HEK293T (cell line): ENCODE measurements at regions not wholly inside any gene's neighbourhood (a gene's known extent, or its start where the extent isn't known, plus 50 kb on each side); places are given as distances from the start of the nearest gene placed in this dataset.

Experiments
- FOXA1 ChIP-seq: fragments of 450-650 bp; IDR thresholded peaks from 2 replicates; pipeline ENCODE4 v1.6.1; 2016; ENCODE audit warnings: mild to moderate bottlenecking
- FOXK2 ChIP-seq: fragments of 450-650 bp; IDR thresholded peaks from 2 replicates; pipeline ENCODE4 v1.6.1; 2016; ENCODE audit warnings: mild to moderate bottlenecking
- FOXM1 ChIP-seq: fragments of 450-650 bp; IDR thresholded peaks from 2 replicates; pipeline ENCODE4 v1.6.1; 2017; ENCODE audit warnings: mild to moderate bottlenecking, borderline replicate concordance
- HDGF ChIP-seq: fragments of 450-650 bp; IDR thresholded peaks from 2 replicates; pipeline ENCODE4 v1.6.1; 2017; ENCODE audit warnings: antibody characterized with exemption, borderline replicate concordance
- L3MBTL2 ChIP-seq: fragments of 450-650 bp; conservative IDR thresholded peaks from 2 replicates; pipeline ENCODE4 v1.6.1; 2016; ENCODE audit warnings: mild to moderate bottlenecking
- NFRKB ChIP-seq: fragments of 450-650 bp; IDR thresholded peaks from 2 replicates; pipeline ENCODE4 v1.6.1; 2016; ENCODE audit warnings: mild to moderate bottlenecking, moderate library complexity
- SP1 ChIP-seq: fragments of 450-650 bp; IDR thresholded peaks from 2 replicates; pipeline ENCODE4 v1.6.1; 2017
- SUZ12 ChIP-seq: fragments of 450-650 bp; IDR thresholded peaks from 2 replicates; pipeline ENCODE4 v1.6.1; 2016; ENCODE audit warnings: mild to moderate bottlenecking
- TARDBP ChIP-seq: fragments of 450-650 bp; IDR thresholded peaks from 2 replicates; pipeline ENCODE4 v1.6.1; 2016

- TF ChIP-seq FOXM1: no peak
- TF ChIP-seq SUZ12: no peak
- no peak for TF ChIP-seq HDGF
- no peak for TF ChIP-seq L3MBTL2
- no peak for TF ChIP-seq FOXK2
- TF ChIP-seq SP1: no peak
- TF ChIP-seq FOXA1: no peak
- TF ChIP-seq TARDBP: no peak
- TF ChIP-seq NFRKB: no peak
Measured at GRCh38 chr5:96196890-96197289, 235.2 kb upstream of the ELL2 start.
